ENCODE measurements at regions not wholly inside any gene's neighbourhood (a gene's known extent, or its start where the extent isn't known, plus 50 kb on each side); places are given as distances from the start of the nearest gene placed in this dataset.

GRCh38 chr4:177975315-177975987 is 533.2 kb upstream of the AGA start:
- TF ChIP-seq CTCF (IDR thresholded peaks at IDR 0.05): no peak
- TF ChIP-seq POLR2A (IDR thresholded peaks at IDR 0.05): no peak
